ENCODE measurements at regions not wholly inside any gene's neighbourhood (a gene's known extent, or its start where the extent isn't known, plus 50 kb on each side); places are given as distances from the start of the nearest gene placed in this dataset.

DNA sequence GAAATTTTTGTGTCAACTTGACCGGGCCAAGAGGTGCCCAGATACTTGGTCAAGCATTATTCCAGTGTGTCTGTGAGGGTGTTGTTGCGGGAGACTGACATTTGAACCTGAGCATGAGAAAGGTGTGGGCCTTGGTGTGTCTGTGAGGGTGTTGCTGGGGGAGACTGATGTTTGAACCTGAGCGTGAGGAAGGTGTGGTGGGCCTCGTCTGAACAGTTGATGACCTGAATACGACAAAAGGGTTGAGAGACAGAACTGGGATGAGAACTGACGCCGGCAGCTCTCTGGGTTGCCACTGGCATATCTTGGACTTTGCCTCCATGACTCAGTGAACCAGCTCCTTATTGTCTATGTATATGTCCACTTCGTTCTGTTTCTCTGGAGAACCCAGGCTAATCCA, 240.5 kb downstream of the ERMARD start:
- 0 out of 2 replicates have a peak, but pooled peaks cover 6% of the 10 kb centered on the region for H3K27me3 ChIP-seq (replicated peaks; ENCODE audit: insufficient read depth)
- DNase-seq = no peak
- no peaks in the 10 kb centered on the region for H3K79me2 ChIP-seq (ENCODE audit: insufficient read depth)
- no peaks in the 10 kb centered on the region for H3K36me3 ChIP-seq (ENCODE audit: low read depth)
- no peaks in the 10 kb centered on the region for H3F3A ChIP-seq (ENCODE audit: insufficient read depth)
- H3K4me1 ChIP-seq (ENCODE audit: insufficient read depth) = no peaks in the 10 kb centered on the region
- in situ Hi-C loops (cut with MboI) = no loop called here
- H4K20me1 ChIP-seq (ENCODE audit: insufficient read depth) = no peaks in the 10 kb centered on the region
- H2AFZ ChIP-seq = no peak overlapping the region
- H3K9ac ChIP-seq = no peak overlapping the region
- H3K9me2 ChIP-seq (ENCODE audit: insufficient read depth) = no peaks in the 10 kb centered on the region
- no peak overlapping the region for H3K27ac ChIP-seq
- 81 to 82% methylated on average over 8 of the region's 8 CpGs for WGBS, 2 experiments (ENCODE audit: low coverage in 1 of 2, low lambda C conversion rate in 2 of 2, missing lambda C conversion rate in 2 of 2)
- H3K4me2 ChIP-seq (ENCODE audit: unreplicated experiment) = no peak overlapping the region
- TF ChIP-seq EZH2 (IDR thresholded peaks at IDR 0.05; ENCODE audit: insufficient read depth, poor library complexity, severe bottlenecking) (no peak), EZH2phosphoT487 (IDR thresholded peaks at IDR 0.05; ENCODE audit: insufficient read depth, low read depth) (no peak)
- H3K9me3 ChIP-seq (ENCODE audit: low read depth) = no peaks in the 10 kb centered on the region
- H3K4me3 ChIP-seq = no peak overlapping the region

DNA sequence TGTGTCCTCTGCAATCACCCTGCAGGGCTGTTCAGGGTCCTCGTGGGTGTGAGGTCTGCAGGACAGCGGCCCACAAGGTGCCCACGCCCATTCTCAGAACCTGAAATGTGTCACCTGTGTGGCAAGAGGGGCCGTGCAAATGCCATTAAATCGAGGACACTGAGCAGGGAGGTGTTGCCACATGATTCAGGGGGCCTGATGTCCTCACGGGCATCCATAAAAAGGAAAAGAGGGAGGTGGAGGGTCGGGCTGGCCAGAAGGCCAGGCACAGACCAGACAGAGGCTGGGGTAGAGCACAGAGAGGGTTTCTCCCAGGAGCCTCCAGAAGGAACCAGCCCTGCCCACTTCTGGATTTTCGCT, 239.6 kb downstream of the ERMARD start:
- Histone ChIP-seq H3K9ac (no peak overlapping the region), H2AFZ (no peak overlapping the region), H3K9me2 (ENCODE audit: insufficient read depth) (no peaks in the 10 kb centered on the region), H3K9me3 (ENCODE audit: low read depth) (no peaks in the 10 kb centered on the region), H3K4me1 (ENCODE audit: insufficient read depth) (no peaks in the 10 kb centered on the region), H4K20me1 (ENCODE audit: insufficient read depth) (no peaks in the 10 kb centered on the region), H3K27me3 (replicated peaks; ENCODE audit: insufficient read depth) (0 out of 2 replicates have a peak, but pooled peaks cover 3% of the 10 kb centered on the region), H3K4me2 (ENCODE audit: unreplicated experiment) (no peak overlapping the region), H3F3A (ENCODE audit: insufficient read depth) (no peaks in the 10 kb centered on the region), H3K27ac (no peak overlapping the region), H3K79me2 (ENCODE audit: insufficient read depth) (no peaks in the 10 kb centered on the region), H3K36me3 (ENCODE audit: low read depth) (no peaks in the 10 kb centered on the region), H3K4me3 (no peak overlapping the region)
- TF ChIP-seq EZH2 (IDR thresholded peaks at IDR 0.05; ENCODE audit: insufficient read depth, poor library complexity, severe bottlenecking) (no peak), EZH2phosphoT487 (IDR thresholded peaks at IDR 0.05; ENCODE audit: insufficient read depth, low read depth) (no peak)
- DNase-seq = no peak
- in situ Hi-C loops (cut with MboI) = no loop called here
- 67 to 69% methylated on average over 8 of the region's 8 CpGs for WGBS, 2 experiments (ENCODE audit: low coverage in 1 of 2, low lambda C conversion rate in 2 of 2, missing lambda C conversion rate in 2 of 2)

DNA sequence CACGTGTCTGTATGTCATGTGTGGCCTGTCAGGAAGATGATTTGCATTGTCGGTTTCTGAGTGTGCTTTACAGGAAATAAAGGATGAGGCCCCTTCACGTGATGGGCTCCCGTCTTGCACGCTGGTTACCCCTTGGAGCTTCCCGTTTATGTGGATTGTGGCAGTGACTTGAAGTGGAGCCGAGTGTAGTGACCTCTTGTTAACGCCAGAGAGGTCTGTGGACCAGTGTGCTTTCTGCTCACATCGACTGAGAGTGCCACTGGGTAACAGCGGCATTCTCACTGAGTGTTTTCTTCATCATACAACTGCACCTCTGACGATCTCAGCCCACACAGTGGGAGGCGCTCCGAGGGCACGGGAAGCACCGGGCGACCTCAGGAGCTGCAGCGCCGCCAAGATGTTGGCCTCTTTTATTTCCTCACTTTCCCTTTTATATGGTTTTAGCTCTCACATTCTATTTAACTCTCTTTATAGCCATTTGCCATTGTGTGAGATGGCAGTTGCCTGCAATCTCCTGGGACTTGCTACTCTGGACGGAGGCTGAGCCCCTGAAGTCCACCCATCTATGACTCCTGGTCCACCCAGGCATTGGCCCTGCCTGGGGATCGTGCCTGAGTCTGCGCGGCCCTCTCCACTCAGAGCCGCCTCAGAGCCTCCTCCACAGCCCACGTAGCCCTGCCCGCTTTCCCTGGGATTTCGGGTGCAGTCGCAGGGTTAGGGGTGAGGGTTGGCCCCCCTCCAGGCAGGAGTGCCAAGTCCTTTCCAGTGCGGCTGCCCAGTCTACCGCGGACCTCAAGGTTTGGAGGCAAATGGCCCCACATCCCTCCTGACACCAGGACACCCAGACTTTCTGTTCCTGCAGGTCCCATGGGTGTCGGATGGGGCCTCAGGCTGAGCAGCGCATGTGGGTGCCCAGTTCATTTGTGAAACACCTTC, 238.9 kb downstream of the ERMARD start:
- Histone ChIP-seq H4K20me1 (ENCODE audit: insufficient read depth) (no peaks in the 10 kb centered on the region), H2AFZ (no peak overlapping the region), H3K4me1 (ENCODE audit: insufficient read depth) (no peaks in the 10 kb centered on the region), H3K36me3 (ENCODE audit: low read depth) (no peaks in the 10 kb centered on the region), H3K9ac (no peak overlapping the region), H3K79me2 (ENCODE audit: insufficient read depth) (no peaks in the 10 kb centered on the region), H3K9me2 (ENCODE audit: insufficient read depth) (no peaks in the 10 kb centered on the region), H3K9me3 (ENCODE audit: low read depth) (no peaks in the 10 kb centered on the region), H3K4me2 (ENCODE audit: unreplicated experiment) (no peak overlapping the region), H3F3A (ENCODE audit: insufficient read depth) (no peaks in the 10 kb centered on the region), H3K27ac (no peak overlapping the region), H3K27me3 (replicated peaks; ENCODE audit: insufficient read depth) (no peaks in the 10 kb centered on the region), H3K4me3 (no peak overlapping the region)
- TF ChIP-seq EZH2phosphoT487 (IDR thresholded peaks at IDR 0.05; ENCODE audit: insufficient read depth, low read depth) = no peak
- TF ChIP-seq EZH2 (IDR thresholded peaks at IDR 0.05; ENCODE audit: insufficient read depth, poor library complexity, severe bottlenecking) = no peak
- in situ Hi-C loops (cut with MboI) = no loop called here
- no peak for DNase-seq
- WGBS, 2 experiments (ENCODE audit: low coverage in 1 of 2, low lambda C conversion rate in 2 of 2, missing lambda C conversion rate in 2 of 2) = 77 to 82% methylated on average over 30 to 31 of the region's 32 CpGs

DNA sequence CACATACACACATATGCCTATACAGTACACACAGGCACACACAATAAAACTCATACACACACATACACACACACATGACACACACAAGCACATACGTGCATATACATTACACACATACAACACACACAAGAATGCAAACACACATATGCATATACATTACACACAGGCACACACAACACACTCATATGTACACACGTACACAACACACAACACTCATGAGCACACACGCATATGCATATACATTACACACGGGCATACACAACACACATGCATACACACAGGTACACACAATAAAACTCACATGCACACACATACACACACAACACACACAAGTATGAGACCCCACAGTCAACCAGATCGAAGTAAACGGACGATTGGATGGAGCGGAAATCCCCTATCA, 238.2 kb downstream of the ERMARD start:
- Histone ChIP-seq H3K9me3 (ENCODE audit: low read depth) (no peaks in the 10 kb centered on the region), H3K4me2 (ENCODE audit: unreplicated experiment) (no peak overlapping the region), H3K4me3 (no peak overlapping the region), H4K20me1 (ENCODE audit: insufficient read depth) (no peaks in the 10 kb centered on the region), H3K27ac (no peak overlapping the region), H3K36me3 (ENCODE audit: low read depth) (no peaks in the 10 kb centered on the region), H3K4me1 (ENCODE audit: insufficient read depth) (no peaks in the 10 kb centered on the region), H3K27me3 (replicated peaks; ENCODE audit: insufficient read depth) (no peaks in the 10 kb centered on the region), H3F3A (ENCODE audit: insufficient read depth) (no peaks in the 10 kb centered on the region), H2AFZ (no peak overlapping the region), H3K79me2 (ENCODE audit: insufficient read depth) (no peaks in the 10 kb centered on the region), H3K9me2 (ENCODE audit: insufficient read depth) (no peaks in the 10 kb centered on the region), H3K9ac (no peak overlapping the region)
- DNase-seq = no peak
- WGBS, 2 experiments (ENCODE audit: low coverage in 1 of 2, low lambda C conversion rate in 2 of 2, missing lambda C conversion rate in 2 of 2) = 77 to 81% methylated on average over 8 of the region's 8 CpGs
- in situ Hi-C loops (cut with MboI) = no loop called here
- no peak for TF ChIP-seq EZH2phosphoT487 (IDR thresholded peaks at IDR 0.05; ENCODE audit: insufficient read depth, low read depth)
- TF ChIP-seq EZH2 (IDR thresholded peaks at IDR 0.05; ENCODE audit: insufficient read depth, poor library complexity, severe bottlenecking) = no peak
